KMS-11 (cell line): ENCODE measurements at regions not wholly inside any gene's neighbourhood (a gene's known extent, or its start where the extent isn't known, plus 50 kb on each side); places are given as distances from the start of the nearest gene placed in this dataset.

Experiments
- H2AFZ ChIP-seq: fragments of 200-600 bp; sonication (generic); 2 replicates; pipeline ENCODE4 v1.6.1; 2016; ENCODE audit warnings: antibody characterized with exemption, mixed run types, low read depth
- H3K27ac ChIP-seq: fragments of 200-600 bp; sonication (generic); 2 replicates; pipeline ENCODE4 v1.6.1; 2016; ENCODE audit warnings: mild to moderate bottlenecking, mixed run types
- H3K27me3 ChIP-seq: fragments of 200-600 bp; sonication (generic); 2 replicates; pipeline ENCODE4 v1.6.1; 2017; ENCODE audit warnings: mild to moderate bottlenecking, low read depth, mixed run types, moderate library complexity; ENCODE audit not compliant: insufficient read depth
- H3K36me3 ChIP-seq: fragments of 200-600 bp; sonication (generic); 2 replicates; pipeline ENCODE4 v1.6.1; 2017; ENCODE audit warnings: mild to moderate bottlenecking, mixed run types; ENCODE audit not compliant: insufficient read depth
- H3K4me1 ChIP-seq: fragments of 200-600 bp; sonication (generic); 2 replicates; pipeline ENCODE4 v1.6.1; 2016; ENCODE audit warnings: mild to moderate bottlenecking, low read depth, mixed run types; ENCODE audit not compliant: poor library complexity, severe bottlenecking
- H3K4me2 ChIP-seq: fragments of 200-600 bp; sonication (generic); 2 replicates; pipeline ENCODE4 v1.7.0; 2016; ENCODE audit warnings: mild to moderate bottlenecking, mixed run types
- H3K4me3 ChIP-seq: fragments of 200-600 bp; sonication (generic); IDR thresholded peaks from 2 replicates; pipeline ENCODE4 v1.6.1; 2017; ENCODE audit warnings: low read depth, low read length, mixed read lengths; ENCODE audit not compliant: insufficient read depth
- H3K79me2 ChIP-seq: fragments of 200-600 bp; sonication (generic); 2 replicates; pipeline ENCODE4 v1.6.1; 2016; ENCODE audit warnings: low read depth, mixed run types; ENCODE audit not compliant: insufficient read depth
- H3K9ac ChIP-seq: fragments of 200-600 bp; sonication (generic); 2 replicates; pipeline ENCODE4 v1.6.1; 2016; ENCODE audit warnings: mild to moderate bottlenecking, mixed run types
- H4K20me1 ChIP-seq: fragments of 200-600 bp; sonication (generic); 2 replicates; pipeline ENCODE4 v1.6.1; 2016; ENCODE audit warnings: mild to moderate bottlenecking, mixed run types; ENCODE audit not compliant: insufficient read depth
- TF ChIP-seq, protein P1 (sequence below): fragments of 200-600 bp; sonication (generic); conservative IDR thresholded peaks from 2 replicates; pipeline ENCODE4 v1.6.1; 2017; ENCODE audit warnings: low read depth, mild to moderate bottlenecking, antibody characterized with exemption, low read length, moderate library complexity, mixed read lengths

GRCh38 chr1:195788721-195789120 is 819.5 kb downstream of the KCNT2 start:
- TF ChIP-seq, protein P1, sequence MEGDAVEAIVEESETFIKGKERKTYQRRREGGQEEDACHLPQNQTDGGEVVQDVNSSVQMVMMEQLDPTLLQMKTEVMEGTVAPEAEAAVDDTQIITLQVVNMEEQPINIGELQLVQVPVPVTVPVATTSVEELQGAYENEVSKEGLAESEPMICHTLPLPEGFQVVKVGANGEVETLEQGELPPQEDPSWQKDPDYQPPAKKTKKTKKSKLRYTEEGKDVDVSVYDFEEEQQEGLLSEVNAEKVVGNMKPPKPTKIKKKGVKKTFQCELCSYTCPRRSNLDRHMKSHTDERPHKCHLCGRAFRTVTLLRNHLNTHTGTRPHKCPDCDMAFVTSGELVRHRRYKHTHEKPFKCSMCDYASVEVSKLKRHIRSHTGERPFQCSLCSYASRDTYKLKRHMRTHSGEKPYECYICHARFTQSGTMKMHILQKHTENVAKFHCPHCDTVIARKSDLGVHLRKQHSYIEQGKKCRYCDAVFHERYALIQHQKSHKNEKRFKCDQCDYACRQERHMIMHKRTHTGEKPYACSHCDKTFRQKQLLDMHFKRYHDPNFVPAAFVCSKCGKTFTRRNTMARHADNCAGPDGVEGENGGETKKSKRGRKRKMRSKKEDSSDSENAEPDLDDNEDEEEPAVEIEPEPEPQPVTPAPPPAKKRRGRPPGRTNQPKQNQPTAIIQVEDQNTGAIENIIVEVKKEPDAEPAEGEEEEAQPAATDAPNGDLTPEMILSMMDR, result no peak
- Histone ChIP-seq H3K4me3 (no peak overlapping the region), H3K27ac (no peak overlapping the region), H3K36me3 (no peaks in the 10 kb centered on the region), H2AFZ (no peak overlapping the region), H3K27me3 (no peaks in the 10 kb centered on the region), H4K20me1 (no peaks in the 10 kb centered on the region), H3K9ac (no peak overlapping the region), H3K4me1 (no peaks in the 10 kb centered on the region), H3K4me2 (no peak overlapping the region), H3K79me2 (no peaks in the 10 kb centered on the region)

- Histone ChIP-seq H3K36me3 (no peaks in the 10 kb centered on the region), H3K4me3 (no peak overlapping the region), H3K4me1 (no peaks in the 10 kb centered on the region), H3K79me2 (no peaks in the 10 kb centered on the region), H3K27ac (no peak overlapping the region), H3K4me2 (no peak overlapping the region), H3K9ac (no peak overlapping the region), H4K20me1 (no peaks in the 10 kb centered on the region), H2AFZ (no peak overlapping the region), H3K27me3 (no peaks in the 10 kb centered on the region)
- TF ChIP-seq, protein P1, result no peak
Measured at GRCh38 chr1:195785830-195786229, 822.4 kb downstream of the KCNT2 start.

GRCh38 chr1:195773931-195774330 is 834.3 kb downstream of the KCNT2 start:
- H3K27me3 ChIP-seq, result no peaks in the 10 kb centered on the region
- no peak overlapping the region for H3K9ac ChIP-seq
- H3K79me2 ChIP-seq, result no peaks in the 10 kb centered on the region
- H3K4me2 ChIP-seq, result no peak overlapping the region
- TF ChIP-seq, protein P1, result no peak
- H3K4me3 ChIP-seq, result no peak overlapping the region
- no peak overlapping the region for H3K27ac ChIP-seq
- H3K36me3 ChIP-seq, result no peaks in the 10 kb centered on the region
- H3K4me1 ChIP-seq, result no peaks in the 10 kb centered on the region
- H4K20me1 ChIP-seq, result no peaks in the 10 kb centered on the region
- H2AFZ ChIP-seq, result no peak overlapping the region

GRCh38 chr1:195769461-195769860 is 838.8 kb downstream of the KCNT2 start:
- no peak overlapping the region for H3K4me3 ChIP-seq
- TF ChIP-seq, protein P1, result no peak
- no peak overlapping the region for H3K4me2 ChIP-seq

More at GRCh38 chr1:195769461-195769860, 838.8 kb downstream of the KCNT2 start:
- no peak overlapping the region for H3K27ac ChIP-seq
- H3K9ac ChIP-seq, result no peak overlapping the region
- no peak overlapping the region for H2AFZ ChIP-seq
- H4K20me1 ChIP-seq, result no peaks in the 10 kb centered on the region
- H3K27me3 ChIP-seq, result no peaks in the 10 kb centered on the region
- no peaks in the 10 kb centered on the region for H3K4me1 ChIP-seq
- H3K79me2 ChIP-seq, result no peaks in the 10 kb centered on the region
- no peaks in the 10 kb centered on the region for H3K36me3 ChIP-seq
